Lower leg skin (tissue), 4 donors: ENCODE measurements at regions not wholly inside any gene's neighbourhood (a gene's known extent, or its start where the extent isn't known, plus 50 kb on each side); places are given as distances from the start of the nearest gene placed in this dataset.

Source experiments
- DNase-seq, 2 donors: peaks; one replicate each; pipeline ENCODE4 v3.0.0-alpha.2; 2019; ENCODE audit warnings: low spot score in 2 of 2
- H3K4me3 ChIP-seq: fragments of 200-600 bp; sonication (generic); 2 replicates; pipeline ENCODE4 v1.5.1; 2017; ENCODE audit warnings: mild to moderate bottlenecking, low read depth; ENCODE audit not compliant: poor library complexity, severe bottlenecking
- POLR2A ChIP-seq, 2 donors: fragments of 450-650 bp; IDR thresholded peaks; one replicate each; pipeline ENCODE4 v1.6.1; 2016 to 2017; ENCODE audit warnings: antibody characterized with exemption in 2 of 2, mild to moderate bottlenecking in 1 of 2, moderate library complexity in 1 of 2
- WGBS, 2 donors: methylation state at CpG; one replicate each; pipeline ENCODE4 v1.1.5; 2018; 5-methylcytosine and 5-hydroxymethylcytosine counted together
- intact Hi-C: fragments of 100-400 bp; cut with DNase I; formaldehyde crosslinking; loops from one replicate; pipeline ENCODE4 v1.15.0; 2023; ENCODE audit warnings: low total_unique reads
- TF ChIP-seq, protein P1 (sequence below), 3 donors: fragments of 450-650 bp; IDR thresholded peaks; one replicate each; pipeline ENCODE4 v1.5.1; 2016; ENCODE audit warnings: antibody characterized with exemption in 3 of 3, mild to moderate bottlenecking in 3 of 3, moderate library complexity in 2 of 3

DNA sequence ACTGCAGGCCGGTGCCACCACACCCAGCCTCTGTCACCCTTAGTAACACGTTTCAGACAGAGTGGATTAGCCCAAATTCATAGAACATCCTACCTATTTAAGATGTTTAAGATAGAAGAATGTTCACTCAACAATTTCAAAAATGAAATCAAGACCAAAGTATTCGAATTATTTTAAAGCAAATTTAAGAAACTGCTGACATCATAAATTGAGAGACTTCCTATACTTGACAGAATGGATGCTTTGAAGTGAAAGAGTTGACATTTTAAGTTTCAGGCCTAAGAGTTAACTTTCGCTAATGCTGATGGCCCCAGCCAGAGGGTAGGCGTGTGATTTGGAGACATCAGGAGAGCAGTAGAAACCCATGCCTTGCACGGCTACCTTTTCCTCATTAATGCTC, 271.9 kb downstream of the SS18 start:
- no peak for DNase-seq
- TF ChIP-seq POLR2A (IDR thresholded peaks at IDR 0.05): no peak
- TF ChIP-seq, protein P1, sequence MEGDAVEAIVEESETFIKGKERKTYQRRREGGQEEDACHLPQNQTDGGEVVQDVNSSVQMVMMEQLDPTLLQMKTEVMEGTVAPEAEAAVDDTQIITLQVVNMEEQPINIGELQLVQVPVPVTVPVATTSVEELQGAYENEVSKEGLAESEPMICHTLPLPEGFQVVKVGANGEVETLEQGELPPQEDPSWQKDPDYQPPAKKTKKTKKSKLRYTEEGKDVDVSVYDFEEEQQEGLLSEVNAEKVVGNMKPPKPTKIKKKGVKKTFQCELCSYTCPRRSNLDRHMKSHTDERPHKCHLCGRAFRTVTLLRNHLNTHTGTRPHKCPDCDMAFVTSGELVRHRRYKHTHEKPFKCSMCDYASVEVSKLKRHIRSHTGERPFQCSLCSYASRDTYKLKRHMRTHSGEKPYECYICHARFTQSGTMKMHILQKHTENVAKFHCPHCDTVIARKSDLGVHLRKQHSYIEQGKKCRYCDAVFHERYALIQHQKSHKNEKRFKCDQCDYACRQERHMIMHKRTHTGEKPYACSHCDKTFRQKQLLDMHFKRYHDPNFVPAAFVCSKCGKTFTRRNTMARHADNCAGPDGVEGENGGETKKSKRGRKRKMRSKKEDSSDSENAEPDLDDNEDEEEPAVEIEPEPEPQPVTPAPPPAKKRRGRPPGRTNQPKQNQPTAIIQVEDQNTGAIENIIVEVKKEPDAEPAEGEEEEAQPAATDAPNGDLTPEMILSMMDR (IDR thresholded peaks at IDR 0.05): no peak
- intact Hi-C loops: no loop called here
- no peak overlapping the region for H3K4me3 ChIP-seq
- WGBS, 2 donors: 89 to 91% methylated on average over 6 of the region's 6 CpGs

DNA sequence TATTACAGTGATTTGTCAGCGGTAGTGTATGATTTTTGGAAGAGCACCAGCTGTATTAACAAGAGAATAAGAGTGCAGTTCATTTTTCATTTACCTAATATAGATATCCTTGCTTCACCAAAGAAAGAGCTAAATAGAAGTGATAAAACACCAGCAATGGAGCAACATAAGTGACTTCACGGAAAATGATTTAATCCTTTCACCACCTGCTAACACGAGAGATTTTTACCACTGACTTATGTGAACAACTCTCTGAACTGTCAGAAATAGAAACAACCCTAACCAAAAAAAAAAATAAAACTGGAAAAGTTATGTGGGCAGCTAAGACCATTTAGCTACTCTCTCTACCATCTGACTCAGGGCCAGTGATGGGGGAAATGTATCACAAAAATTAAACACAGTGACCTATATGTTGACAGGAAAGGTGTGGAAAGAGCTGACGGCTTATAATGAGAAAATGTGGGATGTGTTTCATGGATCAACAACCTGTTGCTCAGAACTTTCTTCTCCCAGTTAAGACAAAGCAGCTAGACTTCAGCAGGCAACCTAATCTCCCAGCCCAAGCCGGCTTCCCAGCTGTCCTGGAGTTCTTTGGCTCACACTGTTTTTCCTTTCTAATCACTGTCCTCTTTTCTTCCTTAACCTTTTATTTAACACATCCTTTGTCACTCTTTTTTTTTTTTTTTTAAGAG, 272.7 kb downstream of the SS18 start:
- H3K4me3 ChIP-seq: no peak overlapping the region
- no peak for DNase-seq
- intact Hi-C loops: no loop called here
- TF ChIP-seq, protein P1 (IDR thresholded peaks at IDR 0.05): no peak
- TF ChIP-seq POLR2A (IDR thresholded peaks at IDR 0.05): no peak
- WGBS, 2 donors: 77 to 84% methylated on average over 5 of the region's 5 CpGs

DNA sequence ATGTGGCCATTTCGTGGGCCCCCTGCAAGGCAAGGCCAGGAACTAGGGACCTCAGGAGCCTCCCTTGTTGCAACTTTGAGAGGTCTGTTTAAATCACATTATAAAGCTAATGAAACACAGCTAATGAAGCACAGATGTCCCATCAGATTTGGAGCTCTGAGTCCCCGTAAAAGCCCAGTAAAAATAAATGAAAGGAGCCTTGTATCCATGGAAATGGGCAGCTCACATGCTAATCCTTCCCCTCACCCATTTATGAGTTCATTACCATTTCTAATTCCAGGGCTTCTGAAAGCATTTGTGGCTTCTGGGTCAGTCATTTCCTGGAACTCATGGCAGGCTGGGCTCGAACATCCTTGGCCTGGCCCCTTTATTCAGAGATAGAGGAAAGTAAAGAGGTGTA, 274.8 kb downstream of the SS18 start:
- no peak for DNase-seq
- TF ChIP-seq, protein P1 (IDR thresholded peaks at IDR 0.05): no peak
- TF ChIP-seq POLR2A (IDR thresholded peaks at IDR 0.05): no peak
- 68 to 72% methylated on average over 3 of the region's 3 CpGs for WGBS, 2 donors
- intact Hi-C loops: no loop called here
- no peak overlapping the region for H3K4me3 ChIP-seq

DNA sequence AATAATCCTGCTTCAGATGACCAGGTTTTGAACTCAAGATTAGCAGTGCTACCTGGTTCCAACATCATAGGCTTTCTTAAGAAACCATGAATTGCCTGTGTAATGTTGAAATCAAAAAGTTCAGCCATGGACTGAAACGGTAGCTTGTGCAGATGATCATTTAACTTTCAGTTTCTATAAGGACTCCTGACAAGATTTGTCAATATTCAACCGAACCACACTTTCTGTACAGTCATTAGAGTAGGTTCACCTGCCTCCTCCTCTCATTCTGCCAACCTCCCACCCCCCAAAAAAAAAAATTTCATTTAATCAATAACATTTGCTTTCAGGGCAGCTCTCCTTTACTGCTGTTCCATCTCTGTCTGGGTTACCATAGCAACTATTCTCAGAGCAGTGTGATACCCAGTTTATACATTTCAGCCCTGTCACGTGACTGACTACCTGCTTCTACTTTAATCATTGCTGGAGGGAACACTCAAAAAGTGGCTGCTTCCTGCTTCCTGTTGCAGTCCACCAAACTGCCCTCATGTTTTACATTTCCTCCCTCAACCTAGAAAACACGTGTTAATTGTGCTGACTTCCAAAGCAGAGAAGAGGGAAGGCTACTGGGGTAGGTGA, 275.5 kb downstream of the SS18 start:
- WGBS, 2 donors: 69 to 71% methylated on average over 4 of the region's 4 CpGs
- intact Hi-C loops: no loop called here

DNA sequence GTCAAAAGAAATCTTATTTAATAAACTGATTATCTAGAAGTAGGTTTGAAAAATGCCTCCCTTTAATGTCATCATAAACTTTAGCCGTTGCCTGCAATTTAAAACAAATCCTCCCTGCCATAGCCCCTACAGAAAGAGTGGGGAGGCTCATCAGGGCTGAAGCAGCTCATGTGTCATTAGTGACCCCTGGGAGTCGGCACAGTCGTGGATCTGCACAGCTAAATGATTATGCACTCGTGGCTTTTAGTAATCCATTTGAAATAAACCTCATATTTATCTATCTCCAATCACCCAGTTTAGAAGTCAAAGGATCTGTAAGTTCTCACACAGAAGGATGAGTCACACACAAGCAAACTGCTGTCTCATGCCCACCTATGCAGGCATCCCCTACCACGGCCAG, 277.3 kb downstream of the SS18 start:
- DNase-seq: no peak
- WGBS, 2 donors: 80 to 89% methylated on average over 5 of the region's 5 CpGs
- intact Hi-C loops: no loop called here
- no peak overlapping the region for H3K4me3 ChIP-seq
- TF ChIP-seq, protein P1 (IDR thresholded peaks at IDR 0.05): no peak
- TF ChIP-seq POLR2A (IDR thresholded peaks at IDR 0.05): no peak

More for the DNA sequence above, 275.5 kb downstream of the SS18 start:
- TF ChIP-seq, protein P1 (IDR thresholded peaks at IDR 0.05): no peak
- no peak for TF ChIP-seq POLR2A (IDR thresholded peaks at IDR 0.05)
- no peak overlapping the region for H3K4me3 ChIP-seq
- DNase-seq: no peak
